GM12891 (cell line): ENCODE measurements at regions not wholly inside any gene's neighbourhood (a gene's known extent, or its start where the extent isn't known, plus 50 kb on each side); places are given as distances from the start of the nearest gene placed in this dataset.

Experiments
- POLR2A ChIP-seq: IDR thresholded peaks from 2 replicates; pipeline ENCODE4 v1.6.1; 2011; ENCODE audit warnings: low read depth, low read length, control low read depth
- POLR2AphosphoS5 ChIP-seq: IDR thresholded peaks from 2 replicates; pipeline ENCODE4 v1.6.1; 2011; ENCODE audit warnings: low read depth, low read length, control low read depth
- SPI1 ChIP-seq: IDR thresholded peaks from 2 replicates; pipeline ENCODE4 v1.6.1; 2011; ENCODE audit warnings: low read depth, low read length, control low read depth

DNA sequence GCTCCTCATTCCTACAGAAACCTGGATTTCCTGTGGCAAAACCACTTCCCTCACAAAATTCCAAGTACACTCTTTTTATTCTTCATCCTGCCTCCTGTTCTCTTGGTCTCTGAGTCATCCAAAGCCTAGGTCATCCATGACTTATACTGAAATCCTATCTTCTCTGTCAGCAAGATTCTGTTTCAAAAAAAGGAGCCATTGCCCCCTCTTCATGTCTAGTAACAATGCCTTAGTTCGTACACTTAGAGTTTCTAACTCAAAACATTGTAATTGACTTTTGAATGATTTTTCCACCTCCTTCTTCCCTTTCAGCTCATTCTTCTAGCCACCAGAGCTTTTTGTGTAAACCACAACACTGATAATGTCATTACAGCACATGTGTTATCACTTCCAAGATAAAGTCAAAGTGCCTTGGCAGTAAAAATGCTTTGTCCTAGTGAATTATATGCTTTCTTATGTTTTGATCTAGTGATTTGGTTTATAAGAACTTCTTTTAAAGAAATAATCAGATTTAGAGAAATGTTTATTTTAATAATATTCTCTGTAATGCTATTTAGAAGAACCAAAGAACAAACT lies 256.5 kb upstream of the NECTIN3 start:
- TF ChIP-seq POLR2A: no peak
- no peak for TF ChIP-seq POLR2AphosphoS5
- TF ChIP-seq SPI1: no peak
